HG02763 (cell line): ENCODE measurements at regions not wholly inside any gene's neighbourhood (a gene's known extent, or its start where the extent isn't known, plus 50 kb on each side); places are given as distances from the start of the nearest gene placed in this dataset.
"Not testable (repeated sequence)": the region's sequence is repeated elsewhere in the genome, so short reads cannot be mapped to it uniquely, and the experiment has no call there.

Experiments used
- ATAC-seq: cut with Tn5 transposase; IDR thresholded peaks from one replicate; pipeline ENCODE4 v1.9.1; 2021; ENCODE audit warnings: mild to moderate bottlenecking, moderate library complexity; ENCODE audit not compliant: unreplicated experiment

DNA sequence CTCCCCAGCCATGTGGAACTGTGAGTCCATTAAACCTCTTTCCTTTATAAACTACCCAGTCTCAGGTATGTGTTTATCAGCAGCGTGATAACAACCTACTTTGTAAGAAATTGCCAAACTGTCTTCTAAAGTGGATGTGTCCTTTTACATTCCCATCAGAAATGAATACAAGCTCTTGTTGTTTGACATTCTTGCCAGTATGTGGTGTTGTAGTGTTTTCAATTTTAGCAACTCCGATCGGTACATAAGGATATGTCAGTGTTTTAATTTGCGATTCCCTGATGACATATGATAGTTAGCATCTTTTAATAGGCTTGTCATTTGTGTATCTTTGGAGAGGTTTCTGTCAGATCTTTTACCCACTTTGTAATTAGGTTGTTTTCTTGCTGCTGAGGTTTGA is 1156.3 kb upstream of the CRIM1 start:
- no peak for ATAC-seq

DNA sequence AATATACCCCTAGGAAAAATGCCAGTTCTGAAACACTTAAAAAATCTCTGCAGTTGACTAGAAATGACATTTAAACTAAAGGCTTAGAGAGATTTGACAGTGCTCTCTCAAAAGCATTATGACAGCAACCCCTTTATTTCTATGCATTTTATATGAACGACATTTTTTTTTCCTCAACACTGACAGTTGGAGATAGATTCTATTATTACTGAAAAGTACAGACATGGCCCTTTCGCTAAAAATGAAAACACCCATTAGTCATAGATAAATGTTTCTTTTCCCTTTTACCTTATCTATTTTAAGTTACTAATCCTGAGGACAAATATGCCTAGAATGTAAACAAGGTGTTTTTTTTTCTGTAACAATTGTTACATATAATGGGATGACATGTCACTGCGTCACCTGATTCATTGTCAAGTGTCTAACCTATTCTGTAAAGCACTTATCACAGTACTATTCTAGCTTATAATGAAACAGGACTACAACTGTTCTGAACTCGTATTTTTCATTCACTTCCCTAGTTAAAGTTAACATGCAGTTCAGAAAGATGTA is 1169.6 kb upstream of the CRIM1 start:
- no peak for ATAC-seq

- no peak for ATAC-seq
These were observed 1171.1 kb upstream of the CRIM1 start for GRCh38 chr2:35184471-35184870.

- not testable (repeated sequence) for ATAC-seq
These were observed 1178.9 kb upstream of the CRIM1 start for GRCh38 chr2:35176726-35177125.

DNA sequence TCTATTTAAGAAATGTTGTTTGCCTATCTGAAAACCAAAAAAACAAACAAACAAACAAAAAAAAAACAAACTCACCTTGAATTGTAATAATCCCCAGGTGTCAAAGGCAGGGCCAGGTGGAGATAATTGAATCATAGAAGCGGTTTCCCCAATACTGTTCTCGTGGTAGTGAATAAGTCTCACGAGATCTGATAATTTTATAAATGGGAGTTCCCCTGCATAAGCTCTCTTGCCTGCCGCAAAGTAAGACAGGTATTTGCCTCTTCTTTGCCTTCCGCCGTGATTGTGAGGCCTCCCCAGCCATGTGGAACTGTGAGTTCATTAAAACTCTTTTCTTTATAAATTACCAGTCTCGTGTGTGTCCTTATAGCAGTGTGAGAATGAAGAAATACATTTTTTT is 1180.7 kb upstream of the CRIM1 start:
- ATAC-seq: no peak

GRCh38 chr2:35172687-35173086 is 1182.9 kb upstream of the CRIM1 start:
- no peak for ATAC-seq

DNA sequence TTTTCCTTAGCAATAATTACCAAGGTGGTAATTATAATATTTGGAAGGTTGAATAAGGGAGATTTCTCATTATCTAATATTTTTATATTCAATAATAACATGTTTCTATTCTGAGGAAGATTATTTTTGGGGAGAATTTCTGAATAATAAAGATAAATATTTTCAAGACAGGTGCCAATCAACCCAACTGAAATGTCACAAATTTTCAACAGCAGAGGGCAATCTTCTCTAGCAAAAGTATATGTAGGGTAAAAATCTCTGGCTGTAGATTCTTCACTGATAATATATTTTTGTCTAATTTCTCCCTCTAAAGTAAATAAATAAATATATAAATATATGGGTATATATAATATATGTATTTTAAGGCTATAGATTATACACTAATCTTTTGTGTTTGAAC is 1187.2 kb upstream of the CRIM1 start:
- ATAC-seq: no peak

GRCh38 chr2:35163948-35164347 is 1191.6 kb upstream of the CRIM1 start:
- no peak for ATAC-seq

GRCh38 chr2:35160871-35161270 is 1194.7 kb upstream of the CRIM1 start:
- ATAC-seq: no peak

- no peak for ATAC-seq
These were observed 1229.7 kb upstream of the CRIM1 start for GRCh38 chr2:35125871-35126270.

DNA sequence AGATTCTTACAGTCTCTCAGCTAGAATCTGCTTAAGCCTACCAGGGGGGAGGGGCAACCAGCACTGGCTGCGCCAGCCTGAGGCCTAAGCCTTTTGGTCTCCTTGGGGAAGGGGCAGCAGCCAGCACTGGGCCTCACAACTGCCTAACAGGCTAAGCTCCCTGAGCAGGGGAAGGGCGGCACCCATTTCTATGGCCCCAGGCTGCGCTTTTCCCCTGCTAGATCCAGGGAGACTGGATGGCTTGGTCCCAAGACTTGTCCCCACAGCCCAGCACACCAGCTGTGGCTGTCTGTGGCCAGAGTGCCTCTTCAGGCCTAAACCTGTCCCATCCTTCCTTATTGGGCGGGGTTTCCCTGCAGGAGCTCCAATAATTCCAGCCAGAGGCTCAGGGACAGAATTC is 1230.3 kb upstream of the CRIM1 start:
- ATAC-seq: no peak

DNA sequence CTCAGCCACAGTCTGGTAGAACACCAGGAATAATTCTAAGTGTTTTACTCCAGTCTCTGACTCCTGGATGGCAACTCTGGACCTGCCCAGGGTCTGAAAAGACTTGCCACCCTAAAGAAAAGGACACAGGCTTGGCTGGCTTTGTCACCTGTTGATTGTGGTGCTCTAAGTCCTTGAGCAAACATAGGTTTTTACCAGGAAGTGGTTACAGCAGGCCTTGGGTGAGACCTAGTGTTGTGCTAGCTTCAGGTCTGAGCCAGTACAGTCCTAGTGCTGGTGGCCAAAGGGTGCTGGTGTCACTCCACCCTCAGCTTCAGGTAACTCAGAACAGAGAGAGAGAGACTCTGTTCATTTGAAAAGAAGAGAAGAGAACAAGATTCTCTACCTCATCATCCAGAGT is 1239.4 kb upstream of the CRIM1 start:
- no peak for ATAC-seq

DNA sequence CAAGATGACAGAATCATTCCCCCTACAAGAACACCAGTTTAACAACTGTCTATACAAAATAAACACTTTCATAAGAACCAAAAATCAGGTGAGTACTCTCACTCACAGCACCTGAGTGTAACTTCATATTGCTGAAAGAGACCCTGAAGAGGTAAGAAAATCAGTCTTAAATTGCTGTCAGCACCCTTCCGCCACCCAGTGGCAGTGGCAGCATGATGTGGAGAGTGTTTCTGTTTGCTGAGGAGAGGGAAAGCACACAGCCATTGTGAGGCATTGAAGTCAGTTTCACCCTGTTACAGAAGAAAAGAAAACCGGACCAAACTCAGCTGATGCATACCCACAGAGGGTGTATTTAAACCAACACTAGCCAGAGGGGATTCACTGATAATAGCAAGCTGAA is 1240.8 kb upstream of the CRIM1 start:
- ATAC-seq: no peak

GRCh38 chr2:35112367-35112766 is 1243.2 kb upstream of the CRIM1 start:
- not testable (repeated sequence) for ATAC-seq

GRCh38 chr2:35104309-35104708 is 1251.3 kb upstream of the CRIM1 start:
- no peak for ATAC-seq

GRCh38 chr2:35099342-35099741 is 1256.2 kb upstream of the CRIM1 start:
- ATAC-seq: no peak

GRCh38 chr2:35082072-35082471 is 1273.5 kb upstream of the CRIM1 start:
- no peak for ATAC-seq

- no peak for ATAC-seq
These were observed 1274.0 kb upstream of the CRIM1 start for GRCh38 chr2:35081622-35082015.

DNA sequence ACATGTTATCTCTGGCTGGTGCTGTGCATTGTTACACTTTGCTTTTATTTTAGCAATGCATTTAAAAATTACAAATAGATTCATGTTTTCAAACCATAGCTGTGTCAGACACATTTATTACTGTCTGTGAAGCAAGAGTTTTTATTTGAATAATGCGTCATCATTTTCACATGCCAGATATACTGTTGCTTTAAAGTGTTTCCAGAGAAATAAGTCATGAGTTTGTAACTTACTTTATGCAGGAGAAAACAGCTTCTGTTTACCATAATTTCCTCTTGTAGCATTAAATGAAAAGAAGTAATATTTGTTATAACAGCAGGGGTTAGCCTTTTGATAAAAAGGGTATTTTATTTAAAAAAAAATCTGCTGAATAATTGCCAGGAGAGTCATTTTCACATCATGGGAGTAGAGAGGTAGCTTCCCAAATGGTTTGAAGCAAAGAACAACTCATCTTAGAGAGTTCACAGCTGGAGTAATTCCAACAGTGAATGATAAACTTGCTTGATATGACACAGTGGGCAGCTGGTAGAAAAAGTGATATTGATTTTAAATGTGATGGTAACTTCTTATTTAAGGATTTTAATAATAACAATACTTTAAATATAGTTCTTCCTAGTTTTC is 1274.5 kb upstream of the CRIM1 start:
- ATAC-seq: no peak

DNA sequence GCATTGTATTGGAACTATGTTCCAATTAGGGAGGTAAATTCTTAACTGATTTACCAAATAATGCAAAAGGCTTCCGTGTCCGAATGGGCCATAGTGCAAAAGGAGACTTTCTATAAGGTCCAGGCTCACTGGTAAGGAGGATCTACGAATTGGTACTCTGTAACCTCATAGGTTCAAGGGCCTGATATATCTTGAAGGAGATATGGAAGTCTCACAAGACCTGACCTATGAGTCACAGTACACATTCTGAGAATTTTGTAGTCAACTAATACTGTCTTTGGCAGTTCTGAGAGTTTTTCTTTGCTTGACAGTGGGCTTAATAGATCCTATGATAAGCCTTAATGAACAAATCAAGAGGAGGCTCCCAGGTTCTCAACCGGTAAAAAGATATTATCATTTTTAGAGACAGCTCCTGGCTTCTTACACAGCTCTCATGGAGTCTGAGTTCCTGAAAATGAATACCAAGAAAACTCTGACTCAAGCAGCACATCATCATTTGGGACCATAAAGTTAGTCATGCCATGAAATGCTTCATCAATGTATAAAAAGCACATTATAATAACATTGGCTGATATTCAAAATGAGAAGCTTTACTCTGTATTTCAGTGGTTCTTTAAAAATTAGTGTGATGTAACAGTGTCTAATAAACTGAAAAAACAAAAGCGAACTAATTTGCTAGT is 1275.2 kb upstream of the CRIM1 start:
- no peak for ATAC-seq

DNA sequence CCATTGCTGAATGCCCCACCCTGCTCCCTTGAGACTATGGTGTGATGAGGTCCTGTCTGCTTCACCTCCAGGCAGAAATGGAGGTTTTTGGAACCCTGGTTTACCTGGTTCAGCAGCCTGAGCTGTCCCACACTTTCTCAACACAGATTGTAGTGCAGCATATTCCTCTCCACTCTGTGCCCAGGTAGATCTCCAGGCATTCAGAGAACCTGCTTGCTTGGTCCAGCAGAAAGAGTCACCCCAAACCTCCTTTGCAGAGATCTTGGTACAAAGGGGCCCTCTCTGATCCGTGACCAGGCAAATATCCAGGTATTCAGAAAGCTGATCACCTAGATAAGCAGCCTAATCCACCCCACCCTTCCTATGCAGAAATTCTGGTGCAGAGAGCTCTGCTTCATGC is 1288.2 kb upstream of the CRIM1 start:
- no peak for ATAC-seq

DNA sequence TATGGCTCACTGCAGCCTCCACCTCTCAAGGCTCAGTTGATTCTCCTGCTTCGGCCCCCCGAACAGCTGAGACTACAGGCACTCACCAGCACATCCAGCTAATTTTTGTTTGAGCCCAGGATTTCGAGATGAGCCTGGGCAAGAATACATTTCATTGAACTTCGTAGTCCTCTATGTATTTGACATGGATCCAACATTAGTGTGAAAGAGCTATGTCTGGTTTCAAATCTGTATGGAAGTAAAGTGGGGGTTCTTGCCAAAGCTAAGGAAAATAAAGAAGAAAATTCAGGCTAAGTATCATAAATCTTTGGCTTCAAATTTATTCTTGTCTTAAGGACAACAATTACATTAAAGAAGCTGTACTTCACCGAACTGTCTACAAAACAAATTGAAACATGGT is 1291.7 kb upstream of the CRIM1 start:
- ATAC-seq: no peak

DNA sequence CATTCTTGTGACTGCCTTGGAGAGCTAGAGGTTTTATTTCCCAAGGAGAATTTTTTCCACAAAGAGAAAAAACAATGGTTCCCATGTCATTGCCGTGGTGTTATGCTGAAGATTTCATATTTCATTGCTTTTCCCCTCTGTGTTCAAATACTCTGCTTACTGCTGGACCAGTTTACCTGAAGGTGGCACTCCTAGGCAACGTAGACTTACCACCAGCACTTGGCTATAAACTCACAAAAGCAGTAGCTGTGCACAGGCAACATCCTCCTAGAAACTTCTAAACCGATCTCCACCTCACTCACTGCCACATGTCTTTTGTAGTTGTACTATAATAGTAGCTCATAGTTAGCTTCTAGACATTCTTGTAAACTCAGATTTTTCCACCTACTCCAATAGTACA is 1319.7 kb upstream of the CRIM1 start:
- no peak for ATAC-seq
